HG03280 (cell line): ENCODE measurements at regions not wholly inside any gene's neighbourhood (a gene's known extent, or its start where the extent isn't known, plus 50 kb on each side); places are given as distances from the start of the nearest gene placed in this dataset.
"Not testable (repeated sequence)": the region's sequence is repeated elsewhere in the genome, so short reads cannot be mapped to it uniquely, and the experiment has no call there.

Source experiments
- ATAC-seq: cut with Tn5 transposase; IDR thresholded peaks from one replicate; pipeline ENCODE4 v1.9.1; 2021; ENCODE audit warnings: mild to moderate bottlenecking, moderate library complexity; ENCODE audit not compliant: unreplicated experiment

GRCh38 chr21:15932726-15933125 is 202.9 kb downstream of the USP25 start:
- ATAC-seq: no peak

GRCh38 chr21:15935530-15935929 is 205.7 kb downstream of the USP25 start:
- ATAC-seq: no peak

- ATAC-seq: no peak
Observed at GRCh38 chr21:15943009-15943666, 213.4 kb downstream of the USP25 start.

GRCh38 chr21:15947677-15948076 is 217.9 kb downstream of the USP25 start:
- no peak for ATAC-seq

- no peak for ATAC-seq
Observed at GRCh38 chr21:15953551-15954116, 223.9 kb downstream of the USP25 start.

DNA sequence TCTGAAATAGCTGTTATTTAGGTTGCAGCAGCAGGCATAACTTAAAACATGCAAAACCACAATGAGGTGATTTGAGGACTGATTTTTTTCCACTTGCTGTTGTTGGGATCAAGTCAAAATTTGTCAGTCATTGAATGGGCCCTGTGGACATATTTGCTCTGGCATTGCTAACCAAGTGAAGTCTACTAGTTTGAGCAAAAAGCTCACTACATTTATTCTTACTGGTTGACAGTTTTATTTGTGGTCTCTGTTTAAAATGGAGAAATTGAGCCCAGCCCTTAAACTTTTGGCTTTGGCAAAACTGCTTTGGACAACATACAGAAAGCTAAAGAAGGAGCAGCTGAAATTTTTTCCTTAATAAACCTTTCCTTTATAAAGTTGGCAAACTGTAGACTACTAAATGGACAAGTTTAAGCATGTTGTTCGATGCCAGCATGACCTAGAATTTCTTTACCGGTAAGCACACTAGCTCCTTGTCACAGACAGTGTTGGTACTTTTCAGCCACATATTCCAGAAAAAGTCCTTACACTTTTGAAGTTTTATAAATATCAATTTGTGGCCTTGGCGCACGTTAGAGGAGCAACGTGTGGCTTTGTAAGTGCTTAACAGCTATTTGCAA is 234.6 kb downstream of the USP25 start:
- no peak for ATAC-seq

DNA sequence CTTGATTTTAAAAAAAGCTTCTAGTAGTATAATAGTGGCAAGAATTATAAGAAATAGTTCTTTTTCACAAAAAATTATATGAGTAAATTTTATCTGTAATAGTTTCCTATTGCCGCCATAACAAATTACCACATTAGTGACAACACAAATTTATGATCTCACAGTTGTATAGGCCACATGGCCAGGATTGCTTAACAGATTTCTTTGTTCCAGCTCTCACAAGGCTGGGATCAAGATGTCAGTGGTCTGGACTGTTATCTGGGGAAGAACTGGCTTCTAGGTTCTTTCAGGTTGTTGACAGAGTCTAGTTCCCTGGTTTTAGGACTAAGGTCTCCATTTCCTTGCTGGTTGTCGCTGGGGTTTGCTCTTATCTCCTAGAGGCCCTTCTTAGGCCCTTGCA is 236.4 kb downstream of the USP25 start:
- ATAC-seq: no peak

DNA sequence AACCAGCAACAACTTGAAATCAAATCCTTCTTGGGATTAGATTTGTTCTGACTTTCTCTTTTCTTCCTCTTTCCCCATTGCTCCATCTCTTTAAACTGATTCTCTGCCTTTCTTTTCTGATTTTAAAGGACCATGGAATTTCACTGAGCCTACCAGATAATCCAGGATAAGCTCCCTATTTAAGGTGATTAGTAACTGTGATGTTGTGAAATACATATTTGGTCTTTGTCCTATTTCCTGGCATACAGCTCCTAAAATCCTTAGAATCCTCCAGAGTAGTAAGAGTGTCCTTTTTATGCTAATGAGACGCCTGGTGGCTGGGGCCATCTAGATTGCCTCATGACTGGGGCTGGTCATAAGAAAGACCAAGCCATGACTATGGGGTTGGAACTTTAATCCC is 236.9 kb downstream of the USP25 start:
- ATAC-seq: no peak

DNA sequence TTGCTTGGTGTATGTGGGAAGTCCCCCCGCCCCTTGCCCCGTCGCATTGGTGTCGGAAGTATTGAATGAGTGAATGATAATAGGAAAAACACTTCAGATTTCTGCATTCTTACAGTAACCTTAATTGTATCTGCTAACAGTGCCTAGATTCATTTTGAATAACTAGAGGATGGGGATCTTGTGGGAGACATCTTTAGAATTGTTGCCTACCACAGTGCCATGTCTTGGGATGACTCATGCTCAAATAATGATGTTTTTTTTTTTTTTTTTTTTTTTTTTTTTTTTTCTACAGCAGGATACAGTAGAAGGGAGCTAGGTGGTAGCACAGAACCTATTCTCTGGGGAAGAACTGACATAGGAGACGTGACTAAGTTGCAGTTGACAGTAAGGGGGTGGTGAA is 237.9 kb downstream of the USP25 start:
- ATAC-seq: no peak

DNA sequence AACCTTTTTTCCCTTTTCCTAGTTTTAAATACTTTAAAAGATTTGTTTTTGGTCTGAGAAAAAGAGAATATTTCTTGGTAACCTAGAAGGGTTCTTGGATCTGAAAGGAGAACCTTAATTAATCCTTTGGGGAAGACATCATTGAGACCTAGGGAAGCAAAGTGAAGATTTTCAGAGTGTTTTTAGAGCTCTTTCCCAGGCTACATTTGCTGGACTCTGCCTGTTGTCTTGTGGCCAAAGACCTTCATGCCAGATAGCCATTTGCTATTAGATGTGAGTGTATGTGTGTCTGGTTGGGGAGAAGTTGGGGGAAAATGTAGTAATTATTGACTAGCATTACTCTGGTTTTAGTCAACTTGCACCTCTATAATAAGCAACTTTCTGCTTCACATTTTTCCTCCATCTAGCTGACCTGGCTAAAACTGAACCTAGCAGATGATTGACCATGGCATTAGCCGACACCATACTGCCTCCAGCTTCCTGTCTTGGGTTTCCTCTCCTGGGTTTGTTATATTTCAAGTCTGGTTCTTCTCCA is 239.1 kb downstream of the USP25 start:
- ATAC-seq: no peak

- no peak for ATAC-seq
Observed at GRCh38 chr21:15976807-15977206, 247.0 kb downstream of the USP25 start.

DNA sequence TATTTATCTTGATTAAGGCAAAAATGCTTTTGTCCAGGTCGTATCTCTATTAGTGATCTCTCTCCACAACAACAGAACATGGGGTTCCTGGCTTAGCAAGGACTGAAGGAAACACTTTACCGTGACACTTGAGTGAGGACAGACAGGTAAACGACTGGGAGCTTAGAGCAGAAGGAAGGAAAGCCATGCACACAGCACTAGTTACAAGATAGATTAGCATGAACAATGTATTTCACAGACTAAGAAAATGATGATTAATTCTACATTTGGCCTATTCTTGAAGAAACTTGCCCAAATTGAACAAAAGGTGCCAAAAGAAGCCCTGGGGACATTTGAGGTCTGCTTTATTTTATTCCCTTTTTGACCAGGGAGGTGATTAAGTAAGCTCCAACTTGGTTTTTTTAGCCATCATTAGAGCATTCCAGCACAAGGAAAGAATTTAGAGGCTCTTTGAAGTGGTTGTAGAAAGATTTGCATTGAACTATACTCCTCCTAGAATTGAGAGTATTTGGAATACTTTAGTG is 248.5 kb downstream of the USP25 start:
- no peak for ATAC-seq

- ATAC-seq: not testable (repeated sequence)
Observed at GRCh38 chr21:15979493-15979892, 249.7 kb downstream of the USP25 start.

DNA sequence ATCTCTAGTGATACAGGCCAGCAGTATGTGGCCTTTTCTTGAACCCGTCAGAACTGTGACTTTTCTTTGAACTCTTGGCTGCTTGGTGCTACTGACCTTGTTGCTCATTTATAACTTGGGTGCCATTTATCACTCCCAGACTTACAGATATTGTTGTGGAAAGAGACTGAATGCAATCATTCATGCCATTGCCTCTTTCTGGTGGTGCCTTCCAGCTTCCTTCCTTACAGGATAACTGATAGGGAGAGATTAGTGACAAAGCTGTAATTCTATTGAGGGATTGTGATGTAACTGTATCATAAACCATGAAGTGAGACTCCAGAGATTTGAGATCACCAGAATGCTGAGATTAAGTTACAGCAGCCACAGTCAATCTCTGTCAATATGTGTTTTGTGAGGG is 256.5 kb downstream of the USP25 start:
- ATAC-seq: no peak

GRCh38 chr21:15992171-15992570 is 262.4 kb downstream of the USP25 start:
- ATAC-seq: no peak

DNA sequence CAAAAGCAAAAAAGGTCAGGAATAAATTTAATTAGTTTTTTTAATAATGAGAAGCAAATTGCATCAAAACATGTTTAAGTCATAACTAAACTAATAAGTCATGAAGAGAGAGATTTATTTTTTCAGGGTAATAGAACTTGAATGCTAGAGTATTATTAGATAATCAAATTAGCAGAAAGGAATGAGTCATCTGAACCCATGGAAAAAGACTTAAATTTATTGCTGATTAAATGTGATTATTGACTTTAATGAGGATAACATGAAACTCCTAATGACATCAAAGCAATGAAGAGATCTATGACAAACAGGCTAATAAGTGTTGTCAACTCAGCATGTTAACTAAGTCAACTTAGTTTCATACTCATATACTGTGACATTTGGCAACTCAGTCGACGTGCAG is 264.2 kb downstream of the USP25 start:
- ATAC-seq: no peak

- no peak for ATAC-seq
Observed at GRCh38 chr21:15999741-16000140, 270.0 kb downstream of the USP25 start.

GRCh38 chr21:16002874-16003466 is 273.2 kb downstream of the USP25 start:
- no peak for ATAC-seq

- ATAC-seq: no peak
Observed at GRCh38 chr21:16004086-16004485, 274.3 kb downstream of the USP25 start.

- no peak for ATAC-seq
Observed at GRCh38 chr21:16004523-16004922, 274.7 kb downstream of the USP25 start.

DNA sequence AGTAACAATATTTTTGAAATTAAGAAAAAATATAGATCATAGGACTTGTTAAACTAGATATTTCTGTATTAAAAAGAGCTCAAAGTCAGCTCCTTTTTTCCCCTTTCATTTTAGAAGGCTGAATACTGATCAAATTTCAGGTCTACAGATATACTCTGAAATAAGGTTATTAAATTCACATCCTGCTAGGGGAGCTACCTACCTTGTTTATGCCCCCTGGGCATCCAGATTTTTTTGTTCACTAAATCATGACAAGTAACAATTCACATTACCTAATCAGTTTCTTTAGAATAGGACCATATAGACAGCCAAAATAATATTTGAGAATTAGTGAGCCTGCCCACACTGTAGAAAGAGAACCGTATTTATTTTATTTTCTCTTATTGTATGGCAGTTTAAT is 276.2 kb downstream of the USP25 start:
- no peak for ATAC-seq

DNA sequence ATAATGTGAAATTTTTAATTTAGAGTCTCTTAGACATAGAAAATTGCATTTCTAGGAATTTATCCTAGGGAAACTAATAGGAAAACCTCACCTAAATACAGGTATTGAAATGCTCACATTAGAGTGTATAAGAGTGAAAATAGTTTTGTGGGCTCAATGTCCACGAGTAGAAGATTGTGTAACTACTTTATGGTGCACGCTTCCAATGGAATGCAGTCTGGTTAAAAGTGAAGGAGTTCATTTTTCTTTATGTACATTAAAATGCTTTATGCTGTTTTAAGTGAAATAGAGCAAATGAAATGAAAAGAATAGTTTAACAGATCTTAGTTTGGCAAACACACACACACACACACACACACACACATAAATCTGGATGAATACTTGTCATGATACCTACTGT is 278.2 kb downstream of the USP25 start:
- no peak for ATAC-seq
